GM12872 (cell line): ENCODE measurements at regions not wholly inside any gene's neighbourhood (a gene's known extent, or its start where the extent isn't known, plus 50 kb on each side); places are given as distances from the start of the nearest gene placed in this dataset.

Source experiments
- CTCF ChIP-seq: IDR thresholded peaks from 3 replicates; pipeline ENCODE4 v1.5.1; 2011; ENCODE audit warnings: low read depth, mild to moderate bottlenecking, low read length, moderate library complexity; ENCODE audit not compliant: insufficient read depth

GRCh38 chr6:6466967-6467761, 121.4 kb upstream of the LY86 start:
- no peak for TF ChIP-seq CTCF

- no peak for TF ChIP-seq CTCF
Observed at GRCh38 chr6:6469074-6469473, 119.4 kb upstream of the LY86 start.

- no peak for TF ChIP-seq CTCF
Observed at GRCh38 chr6:6470123-6470522, 118.4 kb upstream of the LY86 start.

- TF ChIP-seq CTCF, result no peak
Observed at GRCh38 chr6:6471276-6471675, 117.2 kb upstream of the LY86 start.

GRCh38 chr6:6474170-6474920, 114.2 kb upstream of the LY86 start:
- TF ChIP-seq CTCF, result no peak

- TF ChIP-seq CTCF, result no peak
Observed at GRCh38 chr6:6479785-6480184, 108.7 kb upstream of the LY86 start.

- TF ChIP-seq CTCF, result no peak
Observed at GRCh38 chr6:6482256-6482655, 106.3 kb upstream of the LY86 start.
